ENCODE measurements at regions not wholly inside any gene's neighbourhood (a gene's known extent, or its start where the extent isn't known, plus 50 kb on each side); places are given as distances from the start of the nearest gene placed in this dataset.

GRCh38 chr4:143273160-143273917 lies 63.3 kb upstream of the GAB1 start:
- H3K4me3 ChIP-seq, result no peak overlapping the region
- no peaks in the 10 kb centered on the region for H3K9me3 ChIP-seq
- intact Hi-C loops (cut with DNase I), result no loop called here
- no peaks in the 10 kb centered on the region for H3K4me1 ChIP-seq
- no peak for ATAC-seq
- TF ChIP-seq POLR2A (IDR thresholded peaks at IDR 0.05) (no peak), CTCF (IDR thresholded peaks at IDR 0.05) (no peak)
- H3K27ac ChIP-seq, result no peak overlapping the region
- H3K27me3 ChIP-seq, result no peaks in the 10 kb centered on the region
- no peaks in the 10 kb centered on the region for H3K36me3 ChIP-seq (replicated peaks in 1 of 2; ENCODE audit: insufficient read depth in 1 of 2, low read depth in 2 of 2)
- DNase-seq, result no peak
- 91 to 93% methylated on average over 6 of the region's 6 CpGs for WGBS, 2 donors

- intact Hi-C loops (cut with DNase I), result no loop called here
Observed at GRCh38 chr4:143280861-143281260, 55.8 kb upstream of the GAB1 start.

GRCh38 chr4:143281507-143282190 lies 55.0 kb upstream of the GAB1 start:
- Histone ChIP-seq H3K4me1 (no peaks in the 10 kb centered on the region), H3K36me3 (replicated peaks in 1 of 2; ENCODE audit: insufficient read depth in 1 of 2, low read depth in 2 of 2) (no peaks in the 10 kb centered on the region), H3K27ac (no peak overlapping the region), H3K9me3 (no peaks in the 10 kb centered on the region), H3K4me3 (no peak overlapping the region), H3K27me3 (no peaks in the 10 kb centered on the region)
- DNase-seq, result no peak
- TF ChIP-seq POLR2A (IDR thresholded peaks at IDR 0.05), result no peak
- no peak for TF ChIP-seq CTCF (IDR thresholded peaks at IDR 0.05)
- ATAC-seq, result no peak
- intact Hi-C loops (cut with DNase I), result no loop called here
- WGBS, 2 donors, result 86 to 90% methylated on average over 4 of the region's 4 CpGs

More at GRCh38 chr4:143280861-143281260, 55.8 kb upstream of the GAB1 start:
- TF ChIP-seq POLR2A (IDR thresholded peaks at IDR 0.05) (no peak), CTCF (IDR thresholded peaks at IDR 0.05) (no peak)
- 61 to 67% methylated on average over 2 of the region's 2 CpGs for WGBS, 2 donors
- Histone ChIP-seq H3K27ac (no peak overlapping the region), H3K9me3 (no peaks in the 10 kb centered on the region), H3K36me3 (replicated peaks in 1 of 2; ENCODE audit: insufficient read depth in 1 of 2, low read depth in 2 of 2) (no peaks in the 10 kb centered on the region), H3K4me1 (no peaks in the 10 kb centered on the region), H3K4me3 (no peak overlapping the region), H3K27me3 (no peaks in the 10 kb centered on the region)
- no peak for DNase-seq
- ATAC-seq, result no peak

- peak; percentile 27 for ATAC-seq
- Histone ChIP-seq H3K27me3 (no peaks in the 10 kb centered on the region), H3K9me3 (no peaks in the 10 kb centered on the region), H3K4me1 (no peaks in the 10 kb centered on the region), H3K4me3 (no peak overlapping the region), H3K36me3 (replicated peaks in 1 of 2; ENCODE audit: insufficient read depth in 1 of 2, low read depth in 2 of 2) (no peaks in the 10 kb centered on the region), H3K27ac (no peak overlapping the region)
- TF ChIP-seq CTCF (IDR thresholded peaks at IDR 0.05), result no peak
- no peak for TF ChIP-seq POLR2A (IDR thresholded peaks at IDR 0.05)
- 64 to 81% methylated on average over 3 of the region's 3 CpGs for WGBS, 2 donors
- intact Hi-C loops (cut with DNase I), result no loop called here
- no peak for DNase-seq
Observed at GRCh38 chr4:143282211-143282707, 54.4 kb upstream of the GAB1 start.
